ENCODE measurements at regions not wholly inside any gene's neighbourhood (a gene's known extent, or its start where the extent isn't known, plus 50 kb on each side); places are given as distances from the start of the nearest gene placed in this dataset.

- Histone ChIP-seq H3K9ac (ENCODE audit: low read depth, low read length, poor library complexity, severe bottlenecking) (no peak overlapping the region), H3K9me2 (replicated peaks; ENCODE audit: low read depth, low read length) (no peaks in the 10 kb centered on the region), H3K4me2 (ENCODE audit: low read depth, low read length, poor library complexity, severe bottlenecking) (no peak overlapping the region), H3K36me3 (ENCODE audit: insufficient read depth, low read length) (no peaks in the 10 kb centered on the region), H2AFZ (ENCODE audit: low read length) (no peak overlapping the region), H3K27me3 (ENCODE audit: insufficient read depth, low read length, poor library complexity, severe bottlenecking) (no peaks in the 10 kb centered on the region), H3K4me1 (ENCODE audit: insufficient read depth, low read length, poor library complexity, severe bottlenecking) (no peaks in the 10 kb centered on the region), H3K9me3 (ENCODE audit: insufficient read depth, low read depth, low read length) (no peaks in the 10 kb centered on the region), H4K20me1 (ENCODE audit: insufficient read depth, low read length, poor library complexity, severe bottlenecking) (no peaks in the 10 kb centered on the region), H3K4me3 (ENCODE audit: low read length, poor library complexity, severe bottlenecking) (no peak overlapping the region), H3K79me2 (ENCODE audit: insufficient read depth, low read length) (no peaks in the 10 kb centered on the region), H3F3A (ENCODE audit: low read depth) (no peaks in the 10 kb centered on the region)
- no peak for TF ChIP-seq EZH2phosphoT487 (IDR thresholded peaks at IDR 0.05; ENCODE audit: borderline replicate concordance)
- TF ChIP-seq CTCF (conservative IDR thresholded peaks at IDR 0.05; ENCODE audit: low read length) = no peak
Observed at GRCh38 chr7:15998617-15999016, 312.1 kb upstream of the MEOX2 start.

- H2AFZ ChIP-seq (ENCODE audit: low read length) = no peak overlapping the region
- no peak for TF ChIP-seq EZH2phosphoT487 (IDR thresholded peaks at IDR 0.05; ENCODE audit: borderline replicate concordance)
- TF ChIP-seq CTCF (conservative IDR thresholded peaks at IDR 0.05; ENCODE audit: low read length) = no peak
- H3K4me1 ChIP-seq (ENCODE audit: insufficient read depth, low read length, poor library complexity, severe bottlenecking) = no peaks in the 10 kb centered on the region
- H3F3A ChIP-seq (ENCODE audit: low read depth) = no peaks in the 10 kb centered on the region
- H3K4me2 ChIP-seq (ENCODE audit: low read depth, low read length, poor library complexity, severe bottlenecking) = no peak overlapping the region
- H3K9ac ChIP-seq (ENCODE audit: low read depth, low read length, poor library complexity, severe bottlenecking) = no peak overlapping the region
- H3K36me3 ChIP-seq (ENCODE audit: insufficient read depth, low read length) = no peaks in the 10 kb centered on the region
- no peaks in the 10 kb centered on the region for H3K9me2 ChIP-seq (replicated peaks; ENCODE audit: low read depth, low read length)
- H4K20me1 ChIP-seq (ENCODE audit: insufficient read depth, low read length, poor library complexity, severe bottlenecking) = no peaks in the 10 kb centered on the region
- H3K79me2 ChIP-seq (ENCODE audit: insufficient read depth, low read length) = no peaks in the 10 kb centered on the region
- no peaks in the 10 kb centered on the region for H3K9me3 ChIP-seq (ENCODE audit: insufficient read depth, low read depth, low read length)
- no peak overlapping the region for H3K4me3 ChIP-seq (ENCODE audit: low read length, poor library complexity, severe bottlenecking)
- H3K27me3 ChIP-seq (ENCODE audit: insufficient read depth, low read length, poor library complexity, severe bottlenecking) = no peaks in the 10 kb centered on the region
Observed at GRCh38 chr7:15995027-15995426, 308.5 kb upstream of the MEOX2 start.

GRCh38 chr7:15989194-15989593, 302.7 kb upstream of the MEOX2 start:
- no peak overlapping the region for H3K9ac ChIP-seq (ENCODE audit: low read depth, low read length, poor library complexity, severe bottlenecking)
- no peak overlapping the region for H2AFZ ChIP-seq (ENCODE audit: low read length)
- no peak overlapping the region for H3K4me3 ChIP-seq (ENCODE audit: low read length, poor library complexity, severe bottlenecking)
- H3K4me1 ChIP-seq (ENCODE audit: insufficient read depth, low read length, poor library complexity, severe bottlenecking) = no peaks in the 10 kb centered on the region
- H3K4me2 ChIP-seq (ENCODE audit: low read depth, low read length, poor library complexity, severe bottlenecking) = no peak overlapping the region
- H3K79me2 ChIP-seq (ENCODE audit: insufficient read depth, low read length) = no peaks in the 10 kb centered on the region
- H3K36me3 ChIP-seq (ENCODE audit: insufficient read depth, low read length) = no peaks in the 10 kb centered on the region
- no peaks in the 10 kb centered on the region for H4K20me1 ChIP-seq (ENCODE audit: insufficient read depth, low read length, poor library complexity, severe bottlenecking)
- TF ChIP-seq EZH2phosphoT487 (IDR thresholded peaks at IDR 0.05; ENCODE audit: borderline replicate concordance) = no peak
- TF ChIP-seq CTCF (conservative IDR thresholded peaks at IDR 0.05; ENCODE audit: low read length) = no peak
- no peaks in the 10 kb centered on the region for H3K9me2 ChIP-seq (replicated peaks; ENCODE audit: low read depth, low read length)
- no peaks in the 10 kb centered on the region for H3K27me3 ChIP-seq (ENCODE audit: insufficient read depth, low read length, poor library complexity, severe bottlenecking)
- no peaks in the 10 kb centered on the region for H3F3A ChIP-seq (ENCODE audit: low read depth)
- H3K9me3 ChIP-seq (ENCODE audit: insufficient read depth, low read depth, low read length) = no peaks in the 10 kb centered on the region
